ENCODE measurements at regions not wholly inside any gene's neighbourhood (a gene's known extent, or its start where the extent isn't known, plus 50 kb on each side); places are given as distances from the start of the nearest gene placed in this dataset.

DNA sequence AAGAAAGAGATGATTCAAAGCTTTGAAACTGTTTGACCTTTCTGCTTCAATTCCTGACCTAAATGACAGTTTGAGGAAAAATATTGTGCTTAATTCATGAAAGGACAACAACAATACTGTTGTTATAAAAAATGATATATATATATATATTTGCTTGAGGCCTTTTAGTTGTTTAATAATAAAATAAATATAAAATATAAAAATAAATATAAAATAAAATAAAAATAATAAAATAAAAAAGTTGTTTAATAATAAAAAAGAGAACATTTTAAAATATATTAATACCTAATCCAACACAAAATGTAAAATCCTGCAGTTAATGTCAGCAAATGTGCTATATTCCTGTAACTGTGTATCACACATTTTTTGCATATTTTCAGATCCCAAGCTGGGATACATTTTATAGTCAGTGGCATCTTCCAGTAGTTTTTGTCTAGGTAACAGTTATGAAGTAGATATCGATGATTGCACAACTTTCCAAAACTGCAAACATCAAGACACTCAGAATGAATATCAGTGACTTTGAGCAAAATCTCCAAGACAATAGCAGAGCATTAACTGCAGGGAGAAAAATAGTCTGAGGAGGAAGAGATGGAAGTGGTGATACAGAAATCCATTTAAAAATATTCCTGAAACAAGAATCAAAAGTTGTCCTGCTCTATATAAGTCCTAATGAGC, 375.5 kb upstream of the KLHL1 start:
- no peak for DNase-seq

- DNase-seq: no peak
These were observed 365.7 kb upstream of the KLHL1 start for GRCh38 chr13:70473907-70474306.

GRCh38 chr13:70469077-70469476, 360.8 kb upstream of the KLHL1 start:
- no peak for DNase-seq

- no peak for DNase-seq
These were observed 349.2 kb upstream of the KLHL1 start for GRCh38 chr13:70457474-70457873.

GRCh38 chr13:70448820-70449219, 340.6 kb upstream of the KLHL1 start:
- no peak for DNase-seq

- no peak for DNase-seq
These were observed 324.1 kb upstream of the KLHL1 start for GRCh38 chr13:70432276-70432805.

GRCh38 chr13:70430256-70430655, 322.0 kb upstream of the KLHL1 start:
- DNase-seq: no peak

DNA sequence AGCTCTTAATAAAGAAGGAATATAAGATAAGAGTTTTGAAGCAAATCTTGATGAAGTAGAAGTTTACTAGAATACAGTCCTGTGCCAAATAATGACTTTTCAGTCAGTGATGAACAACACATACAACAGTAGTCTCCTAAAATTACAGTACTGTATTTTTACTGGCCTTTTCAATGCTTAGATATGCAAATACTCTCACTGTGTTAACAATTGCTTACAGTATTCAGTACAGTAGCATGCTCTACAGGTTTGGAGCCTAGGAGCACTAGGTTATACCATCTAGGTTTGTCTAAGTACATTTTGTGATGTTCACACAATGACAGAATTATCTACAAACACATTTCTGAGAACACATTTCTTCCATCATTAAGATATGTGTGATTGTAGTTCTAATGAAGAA, 316.7 kb upstream of the KLHL1 start:
- no peak for DNase-seq

GRCh38 chr13:70424428-70424827, 316.2 kb upstream of the KLHL1 start:
- no peak for DNase-seq

DNA sequence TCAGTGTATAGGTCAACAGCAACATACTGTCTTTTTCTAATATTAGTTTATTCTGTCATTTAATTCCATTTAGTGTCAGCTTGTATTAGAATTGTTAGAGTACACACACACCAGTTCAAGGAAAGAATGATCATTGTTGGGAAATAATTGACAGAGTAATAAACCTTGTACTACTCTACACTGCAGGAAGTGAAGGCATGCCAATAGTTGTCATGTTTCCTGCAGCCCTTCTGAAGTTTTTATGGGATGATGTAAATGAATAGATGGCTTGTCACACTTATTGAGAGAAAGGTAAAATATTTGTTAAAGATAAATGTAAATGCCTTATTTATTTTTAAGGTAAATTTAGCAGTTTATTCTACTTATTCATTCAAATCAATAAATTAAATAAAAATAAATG, 306.9 kb upstream of the KLHL1 start:
- no peak for DNase-seq

- no peak for DNase-seq
These were observed 300.6 kb upstream of the KLHL1 start for GRCh38 chr13:70408865-70409264.

DNA sequence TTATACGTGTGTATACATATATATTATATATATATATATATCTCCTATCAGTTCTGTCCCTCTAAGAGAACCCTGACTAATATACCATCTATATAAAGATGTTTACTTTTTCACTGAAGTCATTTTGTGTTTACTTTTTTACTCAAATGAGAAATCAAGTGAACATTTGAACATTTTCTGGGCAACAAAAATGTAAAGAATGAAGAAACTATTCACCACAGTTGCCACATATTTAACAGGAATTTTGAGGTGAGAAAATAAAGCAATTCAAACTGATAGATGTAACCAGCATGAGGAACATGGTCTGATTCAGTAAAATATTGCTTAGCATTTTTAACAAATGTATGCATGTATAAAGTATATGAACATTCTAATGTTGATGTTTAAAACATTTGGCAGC, 299.2 kb upstream of the KLHL1 start:
- no peak for DNase-seq

- DNase-seq: no peak
These were observed 297.0 kb upstream of the KLHL1 start for GRCh38 chr13:70405266-70405665.

DNA sequence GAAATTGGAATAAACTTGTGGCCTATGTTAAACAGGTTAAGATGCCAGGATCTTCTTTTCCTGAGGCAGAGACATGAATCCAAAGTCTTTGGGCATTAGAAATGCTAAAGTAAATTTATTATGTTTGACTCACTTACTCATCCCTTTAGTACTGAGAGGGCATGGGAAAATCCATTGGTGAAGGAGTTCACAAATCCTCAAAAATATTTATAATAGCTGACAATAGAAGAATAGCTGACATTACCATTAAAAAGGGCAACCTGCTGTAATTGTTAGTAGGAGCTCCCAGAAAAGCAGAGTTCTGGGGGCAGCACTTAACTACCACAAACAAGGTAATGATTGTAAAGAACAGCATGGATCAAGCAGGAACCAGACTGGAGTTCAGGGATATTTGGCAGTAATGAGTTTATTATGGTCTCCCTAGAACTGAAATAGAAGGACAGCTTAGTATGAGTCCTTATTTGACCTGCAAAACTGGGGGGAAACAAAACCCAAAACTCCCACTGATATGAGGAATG, 285.8 kb upstream of the KLHL1 start:
- DNase-seq: no peak

DNA sequence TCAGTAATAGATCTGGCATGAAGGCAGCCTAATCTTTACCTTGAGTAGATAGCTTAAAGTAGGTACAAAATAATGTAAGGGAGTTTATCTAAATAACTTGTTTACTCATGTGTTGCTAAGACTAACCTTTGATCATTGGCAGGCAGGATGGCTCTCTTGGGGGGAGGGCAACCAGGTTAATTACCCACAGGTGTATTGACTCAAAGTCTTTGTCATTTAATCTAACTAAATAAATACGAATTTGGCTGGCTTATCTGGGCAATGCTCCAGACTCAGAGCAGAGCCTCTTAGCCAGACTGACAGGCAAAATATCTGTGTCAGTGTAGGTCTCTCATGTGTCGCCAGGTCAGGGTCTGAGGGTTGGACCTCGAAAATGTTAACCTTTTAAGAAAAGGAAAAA, 283.4 kb upstream of the KLHL1 start:
- no peak for DNase-seq

- no peak for DNase-seq
These were observed 282.7 kb upstream of the KLHL1 start for GRCh38 chr13:70390968-70391367.

- DNase-seq: no peak
These were observed 281.8 kb upstream of the KLHL1 start for GRCh38 chr13:70390064-70390463.

DNA sequence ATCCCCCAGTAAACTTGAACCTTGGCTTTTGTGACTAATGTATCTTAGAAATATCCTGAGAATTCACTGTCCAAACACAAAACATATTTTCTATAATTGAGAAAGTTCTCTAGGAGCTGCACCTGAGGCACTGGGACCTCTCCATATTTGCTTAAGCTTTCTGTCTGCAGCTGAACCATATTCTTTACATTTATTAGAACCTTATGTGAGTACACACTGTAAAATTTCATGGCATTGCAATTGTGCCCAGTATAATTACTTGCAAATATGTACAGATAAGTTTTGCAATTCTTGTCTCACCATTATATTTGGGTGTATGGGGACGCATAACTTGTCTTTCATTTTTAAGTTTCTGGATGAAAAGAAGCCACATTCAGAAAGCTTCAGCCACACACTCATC, 280.7 kb upstream of the KLHL1 start:
- DNase-seq: no peak

- DNase-seq: no peak
These were observed 278.7 kb upstream of the KLHL1 start for GRCh38 chr13:70386919-70387318.

GRCh38 chr13:70385852-70386251, 277.6 kb upstream of the KLHL1 start:
- no peak for DNase-seq

DNA sequence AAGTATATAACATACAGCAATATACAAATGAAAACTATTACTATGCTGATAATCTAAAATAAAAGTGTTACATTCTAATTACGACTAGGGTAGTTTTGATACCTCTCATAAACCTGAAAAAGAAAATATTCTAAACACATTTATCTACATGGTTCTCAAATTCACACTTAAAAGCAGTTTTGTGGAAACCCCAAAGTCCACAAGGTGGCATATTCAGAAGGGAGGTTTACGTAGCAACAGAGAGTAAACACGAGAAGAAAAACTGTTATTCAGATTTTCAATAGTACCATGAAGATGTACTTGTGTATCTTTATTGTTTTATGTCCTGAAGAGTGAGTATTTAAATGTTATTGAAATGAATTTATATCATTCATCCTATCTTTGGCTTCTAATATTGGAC, 275.9 kb upstream of the KLHL1 start:
- no peak for DNase-seq

DNA sequence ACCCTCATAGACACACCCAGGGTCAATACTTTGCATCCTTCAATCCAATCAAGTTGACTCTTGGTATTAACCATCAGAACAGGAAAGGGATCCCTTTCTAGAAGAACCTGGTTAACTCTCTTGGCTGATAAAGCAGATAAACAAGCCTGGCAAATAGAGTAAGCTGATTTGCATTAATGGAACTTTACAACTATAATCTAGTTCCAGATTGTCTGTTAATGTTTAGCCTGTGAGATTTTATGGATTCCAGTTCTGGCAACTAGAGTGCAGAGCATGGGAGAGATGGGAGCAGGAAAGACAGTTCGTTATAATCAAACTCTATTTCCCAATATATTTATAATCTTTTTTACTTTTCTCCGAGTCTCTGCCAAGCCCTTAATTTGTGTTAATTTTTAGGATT, 272.6 kb upstream of the KLHL1 start:
- DNase-seq: no peak

GRCh38 chr13:70375718-70376117, 267.5 kb upstream of the KLHL1 start:
- DNase-seq: no peak

DNA sequence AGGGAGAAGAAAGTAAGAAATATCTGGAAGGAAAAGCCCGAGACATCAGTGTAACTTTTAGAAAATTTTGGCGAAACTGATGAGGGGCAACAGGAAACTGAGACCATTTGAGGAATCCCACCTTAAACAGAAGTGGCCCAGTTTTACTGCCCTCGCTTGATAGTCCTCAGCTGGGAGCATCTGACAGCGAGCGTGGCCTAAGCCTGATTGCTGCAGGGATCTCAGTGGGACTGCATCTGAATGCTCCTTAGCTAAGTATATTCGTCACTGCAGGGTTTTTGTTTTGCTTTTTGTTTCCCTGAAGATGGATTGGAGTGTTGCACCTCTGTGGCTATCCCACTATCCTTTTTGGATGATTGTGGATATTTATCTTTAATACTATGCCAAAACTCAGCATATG, 262.7 kb upstream of the KLHL1 start:
- DNase-seq: no peak

DNA sequence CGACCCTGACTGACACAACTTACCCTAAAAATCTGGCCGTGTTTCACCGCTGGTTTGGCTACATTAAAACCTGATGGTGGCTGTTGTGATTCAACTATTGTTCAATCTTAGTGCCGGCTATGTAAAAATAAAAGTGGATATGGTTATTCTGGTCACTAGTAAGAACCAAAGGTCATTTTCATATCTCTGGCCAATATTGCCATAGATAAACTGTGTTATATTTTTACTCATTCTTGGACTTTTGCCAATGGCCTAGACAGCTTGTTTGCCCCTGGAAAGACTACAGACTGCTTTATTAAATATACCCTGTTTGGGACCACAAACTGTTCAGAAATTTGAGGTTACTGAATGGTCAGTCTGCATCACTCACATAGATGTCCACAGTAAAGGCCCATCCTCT, 258.5 kb upstream of the KLHL1 start:
- no peak for DNase-seq
